HG03066 (cell line): ENCODE measurements at regions not wholly inside any gene's neighbourhood (a gene's known extent, or its start where the extent isn't known, plus 50 kb on each side); places are given as distances from the start of the nearest gene placed in this dataset.

Experiments used
- ATAC-seq: cut with Tn5 transposase; IDR thresholded peaks from one replicate; pipeline ENCODE4 v1.9.1; 2021; ENCODE audit warnings: low read depth; ENCODE audit not compliant: unreplicated experiment

- no peak for ATAC-seq
These were observed 100.7 kb upstream of the STX18 start for GRCh38 chr4:4642496-4643000.

- ATAC-seq: no peak
These were observed 100.0 kb upstream of the STX18 start for GRCh38 chr4:4641661-4642495.

- no peak for ATAC-seq
These were observed 99.4 kb upstream of the STX18 start for GRCh38 chr4:4641254-4641653.

GRCh38 chr4:4640692-4641091 lies 98.8 kb upstream of the STX18 start:
- no peak for ATAC-seq

- no peak for ATAC-seq
These were observed 97.5 kb upstream of the STX18 start for GRCh38 chr4:4639370-4639769.

- ATAC-seq: no peak
These were observed 95.9 kb upstream of the STX18 start for GRCh38 chr4:4637710-4638109.

- no peak for ATAC-seq
These were observed 91.6 kb upstream of the STX18 start for GRCh38 chr4:4633431-4633830.

- peak; percentile 83 for ATAC-seq
These were observed 89.3 kb upstream of the STX18 start for GRCh38 chr4:4631150-4631549.

GRCh38 chr4:4627906-4628305 lies 86.1 kb upstream of the STX18 start:
- no peak for ATAC-seq

GRCh38 chr4:4627111-4627510 lies 85.3 kb upstream of the STX18 start:
- no peak for ATAC-seq

GRCh38 chr4:4625488-4625887 lies 83.6 kb upstream of the STX18 start:
- no peak for ATAC-seq

- ATAC-seq: no peak
These were observed 82.5 kb upstream of the STX18 start for GRCh38 chr4:4624276-4624897.

- ATAC-seq: no peak
These were observed 78.0 kb upstream of the STX18 start for GRCh38 chr4:4619821-4620220.

GRCh38 chr4:4618847-4619246 lies 77.0 kb upstream of the STX18 start:
- ATAC-seq: no peak

- ATAC-seq: no peak
These were observed 73.3 kb upstream of the STX18 start for GRCh38 chr4:4614925-4615678.

- ATAC-seq: no peak
These were observed 71.9 kb upstream of the STX18 start for GRCh38 chr4:4613641-4614286.

- no peak for ATAC-seq
These were observed 71.2 kb upstream of the STX18 start for GRCh38 chr4:4613126-4613465.

- ATAC-seq: no peak
These were observed 68.8 kb upstream of the STX18 start for GRCh38 chr4:4610672-4611071.

- no peak for ATAC-seq
These were observed 67.9 kb upstream of the STX18 start for GRCh38 chr4:4609622-4610334.

- ATAC-seq: no peak
These were observed 66.3 kb upstream of the STX18 start for GRCh38 chr4:4608214-4608537.
